OCI-LY7 (cell line): ENCODE measurements at regions not wholly inside any gene's neighbourhood (a gene's known extent, or its start where the extent isn't known, plus 50 kb on each side); places are given as distances from the start of the nearest gene placed in this dataset.

Experiments
- BruUV-seq: library from RNA; stranded (reverse); fragments of 400-500 nt; replicated peaks from 2 replicates; lab custom pipeline; 2021; lab: Mats Ljungman, UMichigan
- CTCF ChIA-PET: fragments of 300-600 bp; sonication (Branson Sonifier 250); formaldehyde crosslinking; loops from one replicate; lab custom pipeline; 2022; ENCODE audit warnings: antibody characterized with exemption; ENCODE audit not compliant: unreplicated experiment; lab: Charles Lee
- POLR2A ChIA-PET: fragments of 300-600 bp; sonication (Branson Sonifier 250); formaldehyde crosslinking; loops from one replicate; lab custom pipeline; 2022; ENCODE audit warnings: antibody characterized with exemption; lab: Charles Lee
- DNase-seq: peaks from one replicate; pipeline ENCODE4 v3.0.0-alpha.2; 2015; ENCODE audit warnings: low spot score
- H2AFZ ChIP-seq: fragments of 200-600 bp; sonication (generic), shearing (Covaris generic); 2 replicates; pipeline ENCODE4 v1.6.1; 2014; ENCODE audit warnings: mild to moderate bottlenecking, antibody characterized with exemption, low read length, moderate library complexity
- H3K27ac ChIP-seq: fragments of 200-600 bp; sonication (generic); 2 replicates; pipeline ENCODE4 v1.5.1; 2014; ENCODE audit warnings: mixed run types, low read depth, mild to moderate bottlenecking, moderate library complexity, low read length, inconsistent platforms; ENCODE audit not compliant: poor library complexity, severe bottlenecking
- H3K36me3 ChIP-seq: fragments of 200-600 bp; sonication (generic); 2 replicates; pipeline ENCODE4 v1.6.1; 2014; ENCODE audit warnings: mild to moderate bottlenecking, antibody characterized with exemption, low read length, moderate library complexity, mixed read lengths; ENCODE audit not compliant: insufficient read depth
- H3K4me1 ChIP-seq: fragments of 200-600 bp; sonication (generic); 2 replicates; pipeline ENCODE4 v1.5.1; 2014; ENCODE audit warnings: mild to moderate bottlenecking, low read length; ENCODE audit not compliant: insufficient read depth, poor library complexity, severe bottlenecking
- H3K4me2 ChIP-seq: fragments of 200-600 bp; sonication (generic); 2 replicates; pipeline ENCODE4 v1.6.1; 2014; ENCODE audit warnings: mild to moderate bottlenecking, low read length
- H3K4me3 ChIP-seq: fragments of 200-600 bp; sonication (generic); 2 replicates; pipeline ENCODE4 v1.5.1; 2014; ENCODE audit warnings: mild to moderate bottlenecking, low read depth, low read length; ENCODE audit not compliant: poor library complexity, severe bottlenecking
- H3K79me2 ChIP-seq: fragments of 200-600 bp; sonication (generic); 2 replicates; pipeline ENCODE4 v1.6.1; 2016; ENCODE audit warnings: low read depth, mild to moderate bottlenecking, low read length, moderate library complexity, mixed read lengths; ENCODE audit not compliant: insufficient read depth
- H3K9me2 ChIP-seq: fragments of 200-600 bp; sonication (generic); 2 replicates; pipeline ENCODE4 v1.6.1; 2016; ENCODE audit warnings: mild to moderate bottlenecking, low read length, mixed read lengths; ENCODE audit not compliant: insufficient read depth
- H3K9me3 ChIP-seq: fragments of 200-600 bp; sonication (generic); 2 replicates; pipeline ENCODE4 v1.6.1; 2014; ENCODE audit warnings: mild to moderate bottlenecking, mixed run types, low read length, mixed read lengths
- H4K20me1 ChIP-seq: fragments of 200-600 bp; sonication (generic); 2 replicates; pipeline ENCODE4 v1.6.1; 2014; ENCODE audit warnings: mild to moderate bottlenecking, antibody characterized with exemption, low read length, moderate library complexity, mixed read lengths; ENCODE audit not compliant: insufficient read depth
- EZH2phosphoT487 ChIP-seq: fragments of 200-600 bp; sonication (generic); IDR thresholded peaks from 2 replicates; pipeline ENCODE4 v1.6.1; 2018; ENCODE audit warnings: low read depth, borderline replicate concordance, mild to moderate bottlenecking, mixed run types, antibody characterized with exemption, low read length, moderate library complexity, mixed read lengths
- intact Hi-C: fragments of 100-400 bp; cut with micrococcal nuclease; formaldehyde crosslinking; loops from one replicate; pipeline ENCODE4 v1.10.0; 2022; ENCODE audit not compliant: unreplicated experiment
- TF ChIP-seq, protein P1 (sequence below): fragments of 200-600 bp; sonication (generic); conservative IDR thresholded peaks from 2 replicates; pipeline ENCODE4 v1.5.1; 2014; ENCODE audit warnings: mild to moderate bottlenecking, antibody characterized with exemption, low read length, moderate library complexity, mixed read lengths

DNA sequence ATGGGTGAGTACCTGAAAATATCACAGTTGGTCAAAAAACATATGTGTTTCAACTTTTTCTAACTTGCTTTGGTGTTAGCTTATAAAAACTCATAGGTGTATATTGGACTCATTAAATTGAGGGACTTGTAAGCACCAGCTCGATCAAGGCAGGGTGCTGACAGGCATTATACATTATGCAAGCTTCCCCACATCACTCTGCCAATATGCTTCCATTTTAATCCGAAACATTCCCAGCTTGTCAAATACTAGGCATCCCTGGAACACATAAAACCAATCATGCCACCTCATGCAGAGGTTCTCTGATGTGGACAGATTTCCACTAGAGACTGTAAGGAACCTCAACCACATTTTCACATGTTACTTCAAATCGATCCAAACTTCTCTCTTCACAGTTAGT, 187.3 kb upstream of the NT5E start:
- Histone ChIP-seq H3K9me3 (no peaks in the 10 kb centered on the region), H2AFZ (no peak overlapping the region), H3K4me1 (no peaks in the 10 kb centered on the region), H3K27ac (no peak overlapping the region), H3K36me3 (no peaks in the 10 kb centered on the region), H4K20me1 (no peaks in the 10 kb centered on the region), H3K79me2 (no peaks in the 10 kb centered on the region), H3K9me2 (no peaks in the 10 kb centered on the region), H3K4me2 (no peak overlapping the region), H3K4me3 (no peak overlapping the region)
- DNase-seq, result no peak
- BruUV-seq, result no TSS peak
- ChIA-PET CTCF (no interaction called here), POLR2A (no interaction called here)
- TF ChIP-seq, protein P1, sequence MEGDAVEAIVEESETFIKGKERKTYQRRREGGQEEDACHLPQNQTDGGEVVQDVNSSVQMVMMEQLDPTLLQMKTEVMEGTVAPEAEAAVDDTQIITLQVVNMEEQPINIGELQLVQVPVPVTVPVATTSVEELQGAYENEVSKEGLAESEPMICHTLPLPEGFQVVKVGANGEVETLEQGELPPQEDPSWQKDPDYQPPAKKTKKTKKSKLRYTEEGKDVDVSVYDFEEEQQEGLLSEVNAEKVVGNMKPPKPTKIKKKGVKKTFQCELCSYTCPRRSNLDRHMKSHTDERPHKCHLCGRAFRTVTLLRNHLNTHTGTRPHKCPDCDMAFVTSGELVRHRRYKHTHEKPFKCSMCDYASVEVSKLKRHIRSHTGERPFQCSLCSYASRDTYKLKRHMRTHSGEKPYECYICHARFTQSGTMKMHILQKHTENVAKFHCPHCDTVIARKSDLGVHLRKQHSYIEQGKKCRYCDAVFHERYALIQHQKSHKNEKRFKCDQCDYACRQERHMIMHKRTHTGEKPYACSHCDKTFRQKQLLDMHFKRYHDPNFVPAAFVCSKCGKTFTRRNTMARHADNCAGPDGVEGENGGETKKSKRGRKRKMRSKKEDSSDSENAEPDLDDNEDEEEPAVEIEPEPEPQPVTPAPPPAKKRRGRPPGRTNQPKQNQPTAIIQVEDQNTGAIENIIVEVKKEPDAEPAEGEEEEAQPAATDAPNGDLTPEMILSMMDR, result no peak
- no peak for TF ChIP-seq EZH2phosphoT487
- intact Hi-C loops, result no loop called here

DNA sequence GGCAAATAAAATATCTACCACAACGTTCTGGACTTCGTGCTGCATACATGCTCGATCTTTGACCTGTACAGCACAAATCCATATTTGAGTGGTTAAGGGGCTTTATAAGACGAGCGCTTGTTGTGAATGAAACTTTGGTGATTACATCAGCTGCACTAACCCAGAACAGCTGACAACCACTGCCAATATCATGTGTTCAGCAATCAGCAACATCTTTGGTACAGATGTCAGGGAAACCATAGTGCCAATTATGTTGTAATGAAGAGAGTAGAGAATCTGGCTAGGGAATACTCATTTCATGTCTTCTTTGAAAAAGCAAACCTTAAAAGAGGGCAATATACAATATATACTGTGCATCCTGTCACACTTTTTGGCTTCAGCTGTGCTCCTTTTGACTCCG, 188.6 kb upstream of the NT5E start:
- Histone ChIP-seq H3K9me3 (no peaks in the 10 kb centered on the region), H3K4me3 (no peak overlapping the region), H3K9me2 (no peaks in the 10 kb centered on the region), H3K36me3 (no peaks in the 10 kb centered on the region), H4K20me1 (no peaks in the 10 kb centered on the region), H2AFZ (no peak overlapping the region), H3K4me2 (no peak overlapping the region), H3K79me2 (no peaks in the 10 kb centered on the region), H3K4me1 (no peaks in the 10 kb centered on the region), H3K27ac (no peak overlapping the region)
- TF ChIP-seq EZH2phosphoT487, result no peak
- TF ChIP-seq, protein P1, result no peak
- ChIA-PET CTCF (no interaction called here), POLR2A (interaction anchor here (1.0 kb wide), 1 partner anchor 486 kb away, joined by 3 read pairs; no protein-coding TSS in a partner anchor)
- DNase-seq, result no peak
- intact Hi-C loops, result no loop called here
- BruUV-seq, result no TSS peak

DNA sequence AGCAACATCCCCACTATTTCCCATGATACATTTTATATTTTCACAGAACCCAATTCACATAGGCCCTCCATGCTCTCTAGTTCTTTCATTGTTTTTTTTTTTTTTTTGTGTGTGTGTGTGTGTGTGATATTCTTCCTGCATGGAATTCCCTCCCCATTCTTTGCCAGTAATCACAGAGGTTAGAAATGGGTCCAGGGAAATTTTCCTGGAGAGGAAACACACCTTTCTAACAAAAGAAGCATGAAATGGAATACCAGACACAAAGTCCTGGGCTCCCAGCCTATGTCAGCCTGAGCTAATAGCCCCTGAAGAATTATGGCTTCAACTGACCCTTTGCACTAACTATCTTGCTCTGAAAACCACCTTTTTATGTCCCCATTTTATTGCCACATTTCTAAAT, 194.2 kb upstream of the NT5E start:
- H3K79me2 ChIP-seq, result no peaks in the 10 kb centered on the region
- no peak overlapping the region for H2AFZ ChIP-seq
- H3K9me2 ChIP-seq, result no peaks in the 10 kb centered on the region
- ChIA-PET CTCF (no interaction called here), POLR2A (no interaction called here)
- BruUV-seq, result no TSS peak
- no peak overlapping the region for H3K4me3 ChIP-seq
- intact Hi-C loops, result no loop called here
- H3K27ac ChIP-seq, result no peak overlapping the region
- H3K9me3 ChIP-seq, result no peaks in the 10 kb centered on the region
- no peak overlapping the region for H3K4me2 ChIP-seq
- H3K36me3 ChIP-seq, result no peaks in the 10 kb centered on the region
- TF ChIP-seq EZH2phosphoT487, result no peak
- TF ChIP-seq, protein P1, result no peak
- DNase-seq, result no peak
- H4K20me1 ChIP-seq, result no peaks in the 10 kb centered on the region
- H3K4me1 ChIP-seq, result no peaks in the 10 kb centered on the region
